Hepatocyte (in vitro differentiated cells): ENCODE measurements at regions not wholly inside any gene's neighbourhood (a gene's known extent, or its start where the extent isn't known, plus 50 kb on each side); places are given as distances from the start of the nearest gene placed in this dataset.
A peak's percentile ranks its signal among the peaks of the same experiment; 100 is the strongest.

Experiments used
- DNase-seq: peaks from one replicate; pipeline ENCODE4 v3.0.0-alpha.2; 2016; ENCODE audit warnings: low spot score
- H2AFZ ChIP-seq: fragments of 200-600 bp; sonication (generic); 2 replicates; pipeline ENCODE4 v1.6.0; 2016; ENCODE audit warnings: antibody characterized with exemption, mild to moderate bottlenecking
- H3K27ac ChIP-seq: fragments of 200-600 bp; sonication (generic); 2 replicates; pipeline ENCODE4 v1.5.1; 2016; ENCODE audit warnings: mild to moderate bottlenecking
- H3K27me3 ChIP-seq: fragments of 200-600 bp; sonication (generic); 2 replicates; pipeline ENCODE4 v1.6.1; 2016
- H3K36me3 ChIP-seq: fragments of 200-600 bp; sonication (generic); replicated peaks from 2 replicates; pipeline ENCODE4 v1.5.1; 2016; ENCODE audit warnings: low read depth; ENCODE audit not compliant: insufficient read depth
- H3K4me1 ChIP-seq: fragments of 200-600 bp; sonication (generic); 2 replicates; pipeline ENCODE4 v1.5.1; 2016; ENCODE audit warnings: mild to moderate bottlenecking, moderate library complexity; ENCODE audit not compliant: insufficient read depth
- H3K4me2 ChIP-seq: fragments of 200-600 bp; sonication (generic); 2 replicates; pipeline ENCODE4 v1.6.0; 2016
- H3K4me3 ChIP-seq: fragments of 200-600 bp; sonication (generic); 2 replicates; pipeline ENCODE4 v1.5.1; 2016; ENCODE audit warnings: mild to moderate bottlenecking
- H3K79me2 ChIP-seq: fragments of 200-600 bp; sonication (generic); 2 replicates; pipeline ENCODE4 v1.6.0; 2017; ENCODE audit warnings: mild to moderate bottlenecking
- H3K9me2 ChIP-seq: fragments of 200-600 bp; sonication (generic); replicated peaks from 2 replicates; pipeline ENCODE4 v1.6.0; 2017; ENCODE audit warnings: mild to moderate bottlenecking; ENCODE audit not compliant: insufficient read depth
- H3K9me3 ChIP-seq: fragments of 200-600 bp; sonication (generic); 2 replicates; pipeline ENCODE4 v1.5.1; 2016; ENCODE audit warnings: low read depth, mild to moderate bottlenecking
- H4K20me1 ChIP-seq: fragments of 200-600 bp; sonication (generic); 2 replicates; pipeline ENCODE4 v1.6.0; 2016; ENCODE audit warnings: mild to moderate bottlenecking; ENCODE audit not compliant: insufficient read depth, poor library complexity, severe bottlenecking
- EZH2 ChIP-seq: fragments of 200-600 bp; sonication (generic); IDR thresholded peaks from 2 replicates; pipeline ENCODE4 v1.6.1; 2016; ENCODE audit warnings: antibody characterized with exemption, mild to moderate bottlenecking, borderline replicate concordance
- EZH2phosphoT487 ChIP-seq: fragments of 200-600 bp; sonication (generic); IDR thresholded peaks from one replicate; pipeline ENCODE4 v1.6.1; 2018; ENCODE audit warnings: antibody characterized with exemption, mild to moderate bottlenecking, low read depth, moderate library complexity; ENCODE audit not compliant: unreplicated experiment, severe bottlenecking
- WGBS: methylation state at CpG from one replicate; pipeline ENCODE4 v1.1.6; 2016; ENCODE audit warnings: low lambda C conversion rate; ENCODE audit errors: missing lambda C conversion rate; 5-methylcytosine and 5-hydroxymethylcytosine counted together
- TF ChIP-seq, protein P1 (sequence below): fragments of 200-600 bp; sonication (generic); IDR thresholded peaks from 2 replicates; pipeline ENCODE4 v1.5.1; 2016; ENCODE audit warnings: antibody characterized with exemption, mild to moderate bottlenecking; ENCODE audit not compliant: poor library complexity

DNA sequence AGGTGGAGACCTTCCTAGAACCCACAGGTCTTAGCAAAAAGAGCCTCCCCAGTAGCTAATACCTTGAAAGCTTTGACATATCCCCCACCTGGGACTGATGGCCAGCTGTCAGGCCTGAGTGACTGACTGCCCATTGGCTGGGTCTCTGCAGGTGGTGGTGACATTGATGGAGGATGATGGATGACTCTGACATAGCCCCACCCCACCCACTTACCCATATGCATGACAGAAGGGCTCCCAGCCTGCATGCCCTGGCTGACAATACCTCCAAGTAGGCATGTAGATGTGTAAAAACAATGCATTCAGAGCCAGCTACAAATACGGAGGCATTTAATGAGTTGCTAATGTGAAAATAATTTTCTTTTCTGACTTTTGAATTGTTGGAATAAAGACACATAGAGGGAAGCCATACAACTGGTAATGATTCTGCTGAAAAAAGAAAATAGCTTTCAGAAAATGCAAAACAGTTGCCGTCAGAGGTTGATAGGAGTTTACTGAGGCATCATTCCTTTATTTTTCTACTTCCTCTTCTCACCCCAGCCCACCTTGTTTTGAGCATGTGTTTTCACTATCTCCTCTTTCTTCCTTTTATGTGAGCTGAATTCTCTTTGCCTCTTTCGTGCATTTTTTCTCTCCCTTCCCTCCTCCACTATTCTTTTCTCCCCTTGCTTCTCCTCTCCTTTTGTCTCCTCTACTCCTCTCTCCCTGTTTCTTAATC, 70.6 kb downstream of the OLIG3 start:
- H4K20me1 ChIP-seq, result no peaks in the 10 kb centered on the region
- H3K9me2 ChIP-seq, result no peaks in the 10 kb centered on the region
- no peak overlapping the region for H3K4me3 ChIP-seq
- DNase-seq, result no peak
- TF ChIP-seq EZH2phosphoT487, result no peak
- TF ChIP-seq, protein P1, sequence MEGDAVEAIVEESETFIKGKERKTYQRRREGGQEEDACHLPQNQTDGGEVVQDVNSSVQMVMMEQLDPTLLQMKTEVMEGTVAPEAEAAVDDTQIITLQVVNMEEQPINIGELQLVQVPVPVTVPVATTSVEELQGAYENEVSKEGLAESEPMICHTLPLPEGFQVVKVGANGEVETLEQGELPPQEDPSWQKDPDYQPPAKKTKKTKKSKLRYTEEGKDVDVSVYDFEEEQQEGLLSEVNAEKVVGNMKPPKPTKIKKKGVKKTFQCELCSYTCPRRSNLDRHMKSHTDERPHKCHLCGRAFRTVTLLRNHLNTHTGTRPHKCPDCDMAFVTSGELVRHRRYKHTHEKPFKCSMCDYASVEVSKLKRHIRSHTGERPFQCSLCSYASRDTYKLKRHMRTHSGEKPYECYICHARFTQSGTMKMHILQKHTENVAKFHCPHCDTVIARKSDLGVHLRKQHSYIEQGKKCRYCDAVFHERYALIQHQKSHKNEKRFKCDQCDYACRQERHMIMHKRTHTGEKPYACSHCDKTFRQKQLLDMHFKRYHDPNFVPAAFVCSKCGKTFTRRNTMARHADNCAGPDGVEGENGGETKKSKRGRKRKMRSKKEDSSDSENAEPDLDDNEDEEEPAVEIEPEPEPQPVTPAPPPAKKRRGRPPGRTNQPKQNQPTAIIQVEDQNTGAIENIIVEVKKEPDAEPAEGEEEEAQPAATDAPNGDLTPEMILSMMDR, result no peak
- TF ChIP-seq EZH2, result no peak
- WGBS, result 48% methylated on average over 3 of the region's 3 CpGs
- no peaks in the 10 kb centered on the region for H3K79me2 ChIP-seq
- H3K4me2 ChIP-seq, result no peak overlapping the region
- no peaks in the 10 kb centered on the region for H3K9me3 ChIP-seq
- H3K27ac ChIP-seq, result no peak overlapping the region
- H3K36me3 ChIP-seq, result no peaks in the 10 kb centered on the region
- no peaks in the 10 kb centered on the region for H3K4me1 ChIP-seq
- H3K27me3 ChIP-seq, result no peaks in the 10 kb centered on the region
- H2AFZ ChIP-seq, result no peak overlapping the region

DNA sequence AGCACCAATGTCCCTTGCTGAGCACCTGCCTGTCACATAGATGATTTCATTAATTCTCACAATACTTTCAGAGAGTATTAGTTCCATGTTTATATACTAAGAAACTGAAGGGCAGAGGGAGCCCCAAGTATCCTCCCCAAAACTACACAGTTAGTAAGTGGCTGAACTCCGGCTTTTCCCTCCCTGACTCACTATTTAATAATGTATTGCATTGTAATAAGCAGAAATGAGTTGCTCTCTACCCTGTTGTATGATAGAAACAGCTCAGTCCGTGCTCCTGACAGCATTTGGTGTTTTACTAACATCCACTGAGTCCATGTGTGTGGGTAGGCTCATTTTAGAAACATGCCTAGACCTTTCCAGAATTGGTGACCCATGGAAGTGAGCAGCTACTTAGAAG, 76.8 kb downstream of the OLIG3 start:
- DNase-seq, result no peak
- Histone ChIP-seq H3K79me2 (no peaks in the 10 kb centered on the region), H3K4me3 (no peak overlapping the region), H3K4me1 (no peaks in the 10 kb centered on the region), H3K27ac (no peak overlapping the region), H3K36me3 (no peaks in the 10 kb centered on the region), H2AFZ (no peak overlapping the region), H3K27me3 (no peaks in the 10 kb centered on the region), H3K9me3 (no peaks in the 10 kb centered on the region), H3K9me2 (no peaks in the 10 kb centered on the region), H3K4me2 (no peak overlapping the region), H4K20me1 (no peaks in the 10 kb centered on the region)
- WGBS, result 98% methylated on average over 2 of the region's 2 CpGs
- TF ChIP-seq EZH2, result no peak

- no peak overlapping the region for H3K4me3 ChIP-seq
- H3K4me2 ChIP-seq, result no peak overlapping the region
- WGBS, result 70% methylated on average over 9 of the region's 9 CpGs
- H3K79me2 ChIP-seq, result no peaks in the 10 kb centered on the region
- no peaks in the 10 kb centered on the region for H3K9me3 ChIP-seq
- H4K20me1 ChIP-seq, result no peaks in the 10 kb centered on the region
- no peaks in the 10 kb centered on the region for H3K36me3 ChIP-seq
- no peak overlapping the region for H3K27ac ChIP-seq
- H3K27me3 ChIP-seq, result no peaks in the 10 kb centered on the region
- TF ChIP-seq, protein P1, result no peak
- no peak for TF ChIP-seq EZH2phosphoT487
- TF ChIP-seq EZH2, result no peak
- DNase-seq, result peak; percentile 20
- no peak overlapping the region for H2AFZ ChIP-seq
- no peaks in the 10 kb centered on the region for H3K9me2 ChIP-seq
- no peaks in the 10 kb centered on the region for H3K4me1 ChIP-seq
These were observed 77.7 kb downstream of the OLIG3 start for GRCh38 chr6:137416376-137417109.

- Histone ChIP-seq H3K9me2 (no peaks in the 10 kb centered on the region), H4K20me1 (no peaks in the 10 kb centered on the region), H3K9me3 (no peaks in the 10 kb centered on the region), H3K4me2 (no peak overlapping the region), H3K4me3 (no peak overlapping the region), H3K27ac (no peak overlapping the region), H2AFZ (no peak overlapping the region), H3K4me1 (no peaks in the 10 kb centered on the region), H3K79me2 (no peaks in the 10 kb centered on the region), H3K27me3 (no peaks in the 10 kb centered on the region), H3K36me3 (no peaks in the 10 kb centered on the region)
- DNase-seq, result no peak
- 30% methylated on average over 5 of the region's 5 CpGs for WGBS
- TF ChIP-seq EZH2 (no peak), EZH2phosphoT487 (no peak)
- TF ChIP-seq, protein P1, result no peak
These were observed 78.4 kb downstream of the OLIG3 start for GRCh38 chr6:137415834-137416190.
